Gastrocnemius medialis (tissue), 4 donors: ENCODE measurements at regions not wholly inside any gene's neighbourhood (a gene's known extent, or its start where the extent isn't known, plus 50 kb on each side); places are given as distances from the start of the nearest gene placed in this dataset.

ENCODE experiments used
- CTCF ChIP-seq, 5 experiments: fragments of 450-650 bp in 3 of 5; fragments of 200-600 bp in 2 of 5; sonication (generic) in 2 of 5; IDR thresholded peaks in 4 of 5; conservative IDR thresholded peaks in 1 of 5; 1 replicate in 4 of 5; 2 replicates in 1 of 5; pipeline ENCODE4 v1.5.1; 2016 to 2019; ENCODE audit warnings: antibody characterized with exemption in 5 of 5, mild to moderate bottlenecking in 3 of 5, moderate library complexity in 3 of 5
- POLR2A ChIP-seq, 2 donors: fragments of 450-650 bp; IDR thresholded peaks; one replicate each; pipeline ENCODE4 v1.6.1; 2017; ENCODE audit warnings: antibody characterized with exemption in 2 of 2, mild to moderate bottlenecking in 2 of 2, moderate library complexity in 2 of 2

GRCh38 chr7:96481796-96482195 is 159.9 kb upstream of the SLC25A13 start:
- TF ChIP-seq CTCF (IDR thresholded peaks at IDR 0.05 in 4 of 5, conservative IDR thresholded peaks at IDR 0.05 in 1 of 5) (no peak), POLR2A (IDR thresholded peaks at IDR 0.05) (no peak)
